Testis (tissue), 2 donors: ENCODE measurements at regions not wholly inside any gene's neighbourhood (a gene's known extent, or its start where the extent isn't known, plus 50 kb on each side); places are given as distances from the start of the nearest gene placed in this dataset.

Source experiments
- CTCF ChIP-seq, 3 experiments: fragments of 450-650 bp in 2 of 3; fragments of 200-600 bp in 1 of 3; sonication (generic) in 1 of 3; IDR thresholded peaks; one replicate each; pipeline ENCODE4 v1.5.1; 2016 to 2019; ENCODE audit warnings: antibody characterized with exemption in 3 of 3, mild to moderate bottlenecking in 2 of 3, moderate library complexity in 1 of 3
- POLR2A ChIP-seq: fragments of 450-650 bp; IDR thresholded peaks from one replicate; pipeline ENCODE4 v1.6.1; 2017; ENCODE audit warnings: antibody characterized with exemption, mild to moderate bottlenecking, moderate library complexity

GRCh38 chr10:52541006-52541473 is 227.0 kb downstream of the DKK1 start:
- no peak for TF ChIP-seq CTCF (IDR thresholded peaks at IDR 0.05)
- TF ChIP-seq POLR2A, result no peak
